ENCODE measurements at regions not wholly inside any gene's neighbourhood (a gene's known extent, or its start where the extent isn't known, plus 50 kb on each side); places are given as distances from the start of the nearest gene placed in this dataset.

DNA sequence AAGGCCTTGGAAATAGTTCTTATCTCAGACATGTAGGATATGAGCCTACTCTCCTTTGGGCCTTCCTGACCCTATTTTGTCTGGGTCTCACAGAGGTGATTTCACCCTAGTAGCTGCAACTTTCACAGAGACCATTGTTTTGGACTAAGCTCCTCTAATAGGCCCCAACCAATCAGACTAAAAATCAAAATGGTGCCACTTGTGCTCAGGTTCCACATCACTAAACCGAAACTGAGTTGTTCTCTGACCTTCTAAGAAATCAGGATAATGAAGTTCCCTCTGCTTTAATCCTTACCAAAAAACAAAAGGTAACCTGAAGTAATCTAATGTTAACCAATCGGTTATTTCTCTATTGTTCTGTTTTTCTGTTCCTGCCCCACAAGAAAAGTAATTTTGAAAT, 143.6 kb downstream of the CD24 start:
- CTCF ChIA-PET (ENCODE audit: low intra/inter-chr PET ratio), result no interaction called here
- POLR2A ChIA-PET, result interaction anchor here (1.2 kb wide), 1 partner anchor 11 kb away, joined by 4 read pairs; no protein-coding TSS in a partner anchor
- Histone ChIP-seq H3K4me3 (no peak overlapping the region), H3K27me3 (ENCODE audit: control insufficient read depth in 2 of 2, insufficient read depth in 2 of 2, low read length in 2 of 2) (no peaks in the 10 kb centered on the region), H2AFZ (ENCODE audit: low read depth, low read length) (no peak overlapping the region; the same call in 1 of the 2 replicates), H3K4me1 (replicated peaks in 1 of 2; ENCODE audit: control insufficient read depth in 2 of 2, insufficient read depth in 2 of 2, low read length in 2 of 2) (peaks cover 4 to 24% of the 10 kb centered on the region in 2 experiments), H3K4me2 (ENCODE audit: insufficient read depth, low read length) (no peak overlapping the region), H3K9ac (ENCODE audit: insufficient read depth in 1 of 2, low read depth in 2 of 2, low read length in 2 of 2) (no peak overlapping the region), H3K79me2 (ENCODE audit: control insufficient read depth, insufficient read depth, low read length) (no peaks in the 10 kb centered on the region), H3K27ac (ENCODE audit: extremely low read depth, low read depth, low read length) (no peak overlapping the region), H3K9me1 (ENCODE audit: control insufficient read depth, insufficient read depth, low read length) (no peaks in the 10 kb centered on the region), H4K20me1 (replicated peaks; ENCODE audit: control insufficient read depth, insufficient read depth, low read length) (no peaks in the 10 kb centered on the region), H3K9me3 (replicated peaks; ENCODE audit: control insufficient read depth, insufficient read depth, low read depth, low read length) (no peaks in the 10 kb centered on the region), H3K36me3 (ENCODE audit: control insufficient read depth, insufficient read depth, low read length) (no peaks in the 10 kb centered on the region)
- FAIRE-seq, result no peak
- no peak for DNase-seq (ENCODE audit: extremely low read depth in 1 of 4, low spot score in 3 of 4)
- intact Hi-C loops (cut with micrococcal nuclease), result loop anchor here (10.0 kb wide), 1 partner anchor 1716 kb away; no protein-coding TSS in a partner anchor
- in situ Hi-C loops (cut with MboI), result no loop called here
- ATAC-seq, result no peak
- 51% methylated on average over 2 of the region's 2 CpGs for WGBS (ENCODE audit: insufficient coverage, low coverage, missing lambda C conversion rate)
- no TSS peak for BruUV-seq (replicated peaks)
- TF ChIP-seq, protein P1, sequence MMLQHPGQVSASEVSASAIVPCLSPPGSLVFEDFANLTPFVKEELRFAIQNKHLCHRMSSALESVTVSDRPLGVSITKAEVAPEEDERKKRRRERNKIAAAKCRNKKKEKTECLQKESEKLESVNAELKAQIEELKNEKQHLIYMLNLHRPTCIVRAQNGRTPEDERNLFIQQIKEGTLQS (IDR thresholded peaks at IDR 0.05), result no peak
- TF ChIP-seq, protein P1 (CRISPR knock-in tag; conservative IDR thresholded peaks at IDR 0.05), result no peak
- no peak for TF ChIP-seq KAT8 (IDR thresholded peaks at IDR 0.05; ENCODE audit: low read depth)
- TF ChIP-seq NR1H2 (CRISPR knock-in tag; IDR thresholded peaks at IDR 0.05), result no peak
- TF ChIP-seq, protein P2, sequence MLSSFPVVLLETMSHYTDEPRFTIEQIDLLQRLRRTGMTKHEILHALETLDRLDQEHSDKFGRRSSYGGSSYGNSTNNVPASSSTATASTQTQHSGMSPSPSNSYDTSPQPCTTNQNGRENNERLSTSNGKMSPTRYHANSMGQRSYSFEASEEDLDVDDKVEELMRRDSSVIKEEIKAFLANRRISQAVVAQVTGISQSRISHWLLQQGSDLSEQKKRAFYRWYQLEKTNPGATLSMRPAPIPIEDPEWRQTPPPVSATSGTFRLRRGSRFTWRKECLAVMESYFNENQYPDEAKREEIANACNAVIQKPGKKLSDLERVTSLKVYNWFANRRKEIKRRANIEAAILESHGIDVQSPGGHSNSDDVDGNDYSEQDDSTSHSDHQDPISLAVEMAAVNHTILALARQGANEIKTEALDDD (IDR thresholded peaks at IDR 0.05), result no peak
- no peak for TF ChIP-seq SUPT5H (IDR thresholded peaks at IDR 0.05)
- no peak for TF ChIP-seq GATAD2B (IDR thresholded peaks at IDR 0.05; ENCODE audit: borderline replicate concordance)
- TF ChIP-seq JUNB (CRISPR knock-in tag; conservative IDR thresholded peaks at IDR 0.05), result no peak
- no peak for TF ChIP-seq BMI1 (IDR thresholded peaks at IDR 0.05; ENCODE audit: low read length)
- TF ChIP-seq, protein P3, sequence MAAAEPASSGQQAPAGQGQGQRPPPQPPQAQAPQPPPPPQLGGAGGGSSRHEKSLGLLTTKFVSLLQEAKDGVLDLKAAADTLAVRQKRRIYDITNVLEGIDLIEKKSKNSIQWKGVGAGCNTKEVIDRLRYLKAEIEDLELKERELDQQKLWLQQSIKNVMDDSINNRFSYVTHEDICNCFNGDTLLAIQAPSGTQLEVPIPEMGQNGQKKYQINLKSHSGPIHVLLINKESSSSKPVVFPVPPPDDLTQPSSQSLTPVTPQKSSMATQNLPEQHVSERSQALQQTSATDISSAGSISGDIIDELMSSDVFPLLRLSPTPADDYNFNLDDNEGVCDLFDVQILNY (CRISPR knock-in tag; IDR thresholded peaks at IDR 0.05), result no peak
- no peak for TF ChIP-seq ELF1 (tag; IDR thresholded peaks at IDR 0.05)
- no peak for TF ChIP-seq ZNF232 (CRISPR knock-in tag; IDR thresholded peaks at IDR 0.05)
- no peak for TF ChIP-seq HMG20B (CRISPR knock-in tag; IDR thresholded peaks at IDR 0.05)
- TF ChIP-seq ZEB2 (IDR thresholded peaks at IDR 0.05), result no peak
- TF ChIP-seq MEF2A (IDR thresholded peaks at IDR 0.05; ENCODE audit: control insufficient read depth, low read depth, low read length), result no peak
- TF ChIP-seq, protein P4, sequence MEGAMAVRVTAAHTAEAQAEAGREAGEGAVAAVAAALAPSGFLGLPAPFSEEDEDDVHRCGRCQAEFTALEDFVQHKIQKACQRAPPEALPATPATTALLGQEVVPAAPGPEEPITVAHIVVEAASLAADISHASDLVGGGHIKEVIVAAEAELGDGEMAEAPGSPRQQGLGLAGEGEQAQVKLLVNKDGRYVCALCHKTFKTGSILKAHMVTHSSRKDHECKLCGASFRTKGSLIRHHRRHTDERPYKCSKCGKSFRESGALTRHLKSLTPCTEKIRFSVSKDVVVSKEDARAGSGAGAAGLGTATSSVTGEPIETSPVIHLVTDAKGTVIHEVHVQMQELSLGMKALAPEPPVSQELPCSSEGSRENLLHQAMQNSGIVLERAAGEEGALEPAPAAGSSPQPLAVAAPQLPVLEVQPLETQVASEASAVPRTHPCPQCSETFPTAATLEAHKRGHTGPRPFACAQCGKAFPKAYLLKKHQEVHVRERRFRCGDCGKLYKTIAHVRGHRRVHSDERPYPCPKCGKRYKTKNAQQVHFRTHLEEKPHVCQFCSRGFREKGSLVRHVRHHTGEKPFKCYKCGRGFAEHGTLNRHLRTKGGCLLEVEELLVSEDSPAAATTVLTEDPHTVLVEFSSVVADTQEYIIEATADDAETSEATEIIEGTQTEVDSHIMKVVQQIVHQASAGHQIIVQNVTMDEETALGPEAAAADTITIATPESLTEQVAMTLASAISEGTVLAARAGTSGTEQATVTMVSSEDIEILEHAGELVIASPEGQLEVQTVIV (CRISPR knock-in tag; IDR thresholded peaks at IDR 0.05; ENCODE audit: borderline replicate concordance), result no peak
- TF ChIP-seq, protein P5, sequence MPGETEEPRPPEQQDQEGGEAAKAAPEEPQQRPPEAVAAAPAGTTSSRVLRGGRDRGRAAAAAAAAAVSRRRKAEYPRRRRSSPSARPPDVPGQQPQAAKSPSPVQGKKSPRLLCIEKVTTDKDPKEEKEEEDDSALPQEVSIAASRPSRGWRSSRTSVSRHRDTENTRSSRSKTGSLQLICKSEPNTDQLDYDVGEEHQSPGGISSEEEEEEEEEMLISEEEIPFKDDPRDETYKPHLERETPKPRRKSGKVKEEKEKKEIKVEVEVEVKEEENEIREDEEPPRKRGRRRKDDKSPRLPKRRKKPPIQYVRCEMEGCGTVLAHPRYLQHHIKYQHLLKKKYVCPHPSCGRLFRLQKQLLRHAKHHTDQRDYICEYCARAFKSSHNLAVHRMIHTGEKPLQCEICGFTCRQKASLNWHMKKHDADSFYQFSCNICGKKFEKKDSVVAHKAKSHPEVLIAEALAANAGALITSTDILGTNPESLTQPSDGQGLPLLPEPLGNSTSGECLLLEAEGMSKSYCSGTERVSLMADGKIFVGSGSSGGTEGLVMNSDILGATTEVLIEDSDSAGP (CRISPR knock-in tag; IDR thresholded peaks at IDR 0.05), result no peak
- no peak for TF ChIP-seq NCOA4 (IDR thresholded peaks at IDR 0.05; ENCODE audit: partially characterized antibody)
- TF ChIP-seq HNRNPL (IDR thresholded peaks at IDR 0.05; ENCODE audit: low read depth, low read length), result no peak

All from K562 (cell line).